ENCODE measurements at regions not wholly inside any gene's neighbourhood (a gene's known extent, or its start where the extent isn't known, plus 50 kb on each side); places are given as distances from the start of the nearest gene placed in this dataset.

DNA sequence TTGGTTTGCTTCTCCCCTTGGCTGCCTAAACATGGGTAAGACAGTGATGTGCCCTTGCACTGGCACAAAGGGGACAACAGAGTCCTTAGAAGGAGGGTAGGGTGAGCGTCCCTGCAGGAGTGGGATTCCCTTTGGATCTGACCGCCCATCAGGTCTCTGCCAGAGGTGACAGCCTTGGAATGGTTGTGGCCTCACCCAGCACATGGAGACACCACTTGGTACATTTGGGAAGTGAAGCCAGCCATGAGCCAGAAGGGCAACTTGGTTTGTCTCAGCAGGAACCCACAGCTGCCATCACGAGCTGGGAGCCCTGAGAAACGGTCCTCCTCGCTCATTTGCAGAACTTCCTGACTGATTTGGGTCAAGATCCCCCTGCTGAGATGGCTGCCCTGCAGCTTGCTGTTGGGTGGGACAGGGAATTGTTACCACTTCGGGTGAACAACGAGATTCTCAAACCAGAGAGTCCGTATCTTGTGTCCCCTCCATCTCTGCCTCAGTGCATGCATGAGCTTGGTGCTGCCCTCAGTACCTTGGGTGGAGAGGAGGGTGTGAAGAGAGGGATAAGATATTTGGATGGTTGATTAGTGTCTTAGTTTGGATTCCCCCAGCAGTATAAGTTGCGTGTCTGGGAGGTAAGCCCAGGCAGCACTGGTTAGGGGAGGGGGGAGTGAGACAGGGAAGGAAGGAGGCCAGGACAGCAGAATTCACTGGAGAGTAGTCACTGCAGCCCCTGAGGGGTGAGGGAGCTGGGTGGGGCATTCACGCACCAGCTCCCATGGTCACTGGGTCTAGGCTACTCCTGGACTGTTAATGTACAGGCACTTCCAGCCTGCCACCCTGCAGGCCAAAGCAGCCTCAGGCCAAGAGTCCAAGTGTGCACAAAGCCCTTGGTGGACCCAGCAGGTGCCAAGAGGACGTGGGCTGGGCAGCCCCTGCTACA lies 168.8 kb upstream of the TOPAZ1 start:
- no peak for DNase-seq
- TF ChIP-seq, protein P1, sequence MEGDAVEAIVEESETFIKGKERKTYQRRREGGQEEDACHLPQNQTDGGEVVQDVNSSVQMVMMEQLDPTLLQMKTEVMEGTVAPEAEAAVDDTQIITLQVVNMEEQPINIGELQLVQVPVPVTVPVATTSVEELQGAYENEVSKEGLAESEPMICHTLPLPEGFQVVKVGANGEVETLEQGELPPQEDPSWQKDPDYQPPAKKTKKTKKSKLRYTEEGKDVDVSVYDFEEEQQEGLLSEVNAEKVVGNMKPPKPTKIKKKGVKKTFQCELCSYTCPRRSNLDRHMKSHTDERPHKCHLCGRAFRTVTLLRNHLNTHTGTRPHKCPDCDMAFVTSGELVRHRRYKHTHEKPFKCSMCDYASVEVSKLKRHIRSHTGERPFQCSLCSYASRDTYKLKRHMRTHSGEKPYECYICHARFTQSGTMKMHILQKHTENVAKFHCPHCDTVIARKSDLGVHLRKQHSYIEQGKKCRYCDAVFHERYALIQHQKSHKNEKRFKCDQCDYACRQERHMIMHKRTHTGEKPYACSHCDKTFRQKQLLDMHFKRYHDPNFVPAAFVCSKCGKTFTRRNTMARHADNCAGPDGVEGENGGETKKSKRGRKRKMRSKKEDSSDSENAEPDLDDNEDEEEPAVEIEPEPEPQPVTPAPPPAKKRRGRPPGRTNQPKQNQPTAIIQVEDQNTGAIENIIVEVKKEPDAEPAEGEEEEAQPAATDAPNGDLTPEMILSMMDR (IDR thresholded peaks at IDR 0.05; ENCODE audit: control extremely low read depth, extremely low read depth): no peak

DNA sequence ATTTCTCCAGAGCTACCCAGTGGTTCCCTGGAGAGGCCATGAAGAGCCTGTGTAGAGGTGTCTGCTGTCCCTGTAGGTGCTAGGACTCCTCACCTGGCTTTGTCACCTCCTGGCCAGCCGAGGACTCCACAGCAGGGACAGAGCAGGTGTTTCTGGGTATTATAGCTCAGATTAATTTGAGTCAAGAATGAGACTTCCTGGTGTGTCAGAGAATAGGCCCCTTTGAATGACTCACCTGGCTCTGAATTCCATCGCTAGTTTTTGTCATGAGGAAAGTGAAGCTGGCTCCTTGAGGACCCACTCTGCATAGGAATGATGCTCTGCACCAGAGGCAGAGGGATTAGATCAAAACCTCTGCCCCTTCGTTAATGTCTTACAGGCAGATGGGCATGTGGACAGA lies 167.5 kb upstream of the TOPAZ1 start:
- Histone ChIP-seq H3K9me3 (ENCODE audit: control insufficient read depth in 4 of 4, insufficient read depth in 3 of 4, low read length in 3 of 4) (peaks cover 0 to 5% (median 0%) of the 10 kb centered on the region in 4 donors), H3K36me3 (ENCODE audit: control insufficient read depth in 4 of 4, insufficient read depth in 4 of 4, low read length in 4 of 4) (no peaks in the 10 kb centered on the region), H3K9ac (ENCODE audit: insufficient read depth in 1 of 2, low read length in 2 of 2) (no peak overlapping the region), H3K27ac (ENCODE audit: low read depth in 1 of 2, low read length in 1 of 2) (no peak overlapping the region), H3K4me1 (ENCODE audit: control insufficient read depth in 5 of 5, insufficient read depth in 5 of 5, low read length in 5 of 5) (peaks cover 0 to 4% (median 0%) of the 10 kb centered on the region in 5 donors), H3K27me3 (ENCODE audit: control insufficient read depth in 3 of 3, insufficient read depth in 3 of 3, low read length in 2 of 3) (no peaks in the 10 kb centered on the region), H3K4me3 (no peak overlapping the region)
- TF ChIP-seq, protein P1 (IDR thresholded peaks at IDR 0.05; ENCODE audit: control extremely low read depth, extremely low read depth): no peak
- no peak for DNase-seq
- WGBS, 2 donors: 81 to 82% methylated on average over 3 of the region's 3 CpGs
- no peak for ATAC-seq (ENCODE audit: insufficient read depth, low FRiP score)

More for the DNA sequence above, 168.8 kb upstream of the TOPAZ1 start:
- no peak for ATAC-seq (ENCODE audit: insufficient read depth, low FRiP score)
- Histone ChIP-seq H3K36me3 (ENCODE audit: control insufficient read depth in 4 of 4, insufficient read depth in 4 of 4, low read length in 4 of 4) (no peaks in the 10 kb centered on the region), H3K9me3 (ENCODE audit: control insufficient read depth in 4 of 4, insufficient read depth in 3 of 4, low read length in 3 of 4) (peaks cover 0 to 5% (median 0%) of the 10 kb centered on the region in 4 donors), H3K4me3 (no peak overlapping the region), H3K4me1 (ENCODE audit: control insufficient read depth in 5 of 5, insufficient read depth in 5 of 5, low read length in 5 of 5) (peaks cover 0 to 4% (median 0%) of the 10 kb centered on the region in 5 donors), H3K9ac (ENCODE audit: insufficient read depth in 1 of 2, low read length in 2 of 2) (no peak overlapping the region), H3K27me3 (ENCODE audit: control insufficient read depth in 3 of 3, insufficient read depth in 3 of 3, low read length in 2 of 3) (no peaks in the 10 kb centered on the region), H3K27ac (ENCODE audit: low read depth in 1 of 2, low read length in 1 of 2) (no peak overlapping the region)
- 86 to 88% methylated on average over 11 of the region's 11 CpGs for WGBS, 2 donors

DNA sequence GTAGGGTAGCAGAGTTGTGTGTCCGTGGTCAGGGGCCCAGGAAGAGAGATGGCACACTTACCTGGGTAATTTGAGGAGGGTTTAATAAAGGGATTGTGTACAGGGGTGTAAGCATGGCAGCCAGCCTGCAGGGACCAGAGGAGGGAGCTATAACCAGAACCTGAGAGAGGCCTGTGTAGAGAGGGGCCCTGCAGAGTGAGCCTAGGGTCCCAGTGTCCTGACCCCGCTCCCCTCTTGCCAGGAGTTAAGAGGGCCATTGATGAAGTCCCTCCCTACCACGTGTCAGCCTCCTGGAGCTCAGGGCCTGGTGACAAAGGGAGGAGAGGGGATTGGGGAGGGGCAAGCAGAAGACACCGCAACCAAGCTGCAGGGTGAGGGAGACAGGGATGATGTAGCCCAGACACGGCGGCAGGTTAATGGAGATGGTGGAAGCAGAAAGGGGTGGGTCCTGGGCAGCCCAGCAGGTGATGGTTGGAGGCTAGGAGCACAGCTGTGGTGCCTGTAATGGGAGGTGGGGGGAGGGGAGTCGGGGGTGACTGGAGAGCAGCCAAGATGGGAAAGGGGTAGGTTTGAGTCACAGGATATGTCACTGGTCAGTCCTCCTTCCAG lies 165.4 kb upstream of the TOPAZ1 start:
- Histone ChIP-seq H3K4me3 (no peak overlapping the region), H3K9ac (ENCODE audit: insufficient read depth in 1 of 2, low read length in 2 of 2) (no peak overlapping the region), H3K36me3 (ENCODE audit: control insufficient read depth in 4 of 4, insufficient read depth in 4 of 4, low read length in 4 of 4) (no peaks in the 10 kb centered on the region), H3K9me3 (ENCODE audit: control insufficient read depth in 4 of 4, insufficient read depth in 3 of 4, low read length in 3 of 4) (peaks cover 0 to 5% (median 0%) of the 10 kb centered on the region in 4 donors), H3K4me1 (ENCODE audit: control insufficient read depth in 5 of 5, insufficient read depth in 5 of 5, low read length in 5 of 5) (peaks cover 0 to 4% (median 0%) of the 10 kb centered on the region in 5 donors), H3K27me3 (ENCODE audit: control insufficient read depth in 3 of 3, insufficient read depth in 3 of 3, low read length in 2 of 3) (no peaks in the 10 kb centered on the region), H3K27ac (ENCODE audit: low read depth in 1 of 2, low read length in 1 of 2) (no peak overlapping the region)
- TF ChIP-seq, protein P1 (IDR thresholded peaks at IDR 0.05; ENCODE audit: control extremely low read depth, extremely low read depth): no peak
- ATAC-seq (ENCODE audit: insufficient read depth, low FRiP score) (no peak), DNase-seq (no peak)
- WGBS, 2 donors: 74 to 76% methylated on average over 7 of the region's 7 CpGs

Measured in lung (tissue), 11 donors.